ENCODE measurements at regions not wholly inside any gene's neighbourhood (a gene's known extent, or its start where the extent isn't known, plus 50 kb on each side); places are given as distances from the start of the nearest gene placed in this dataset.
"Not testable (repeated sequence)": the region's sequence is repeated elsewhere in the genome, so short reads cannot be mapped to it uniquely, and the experiment has no call there.

DNA sequence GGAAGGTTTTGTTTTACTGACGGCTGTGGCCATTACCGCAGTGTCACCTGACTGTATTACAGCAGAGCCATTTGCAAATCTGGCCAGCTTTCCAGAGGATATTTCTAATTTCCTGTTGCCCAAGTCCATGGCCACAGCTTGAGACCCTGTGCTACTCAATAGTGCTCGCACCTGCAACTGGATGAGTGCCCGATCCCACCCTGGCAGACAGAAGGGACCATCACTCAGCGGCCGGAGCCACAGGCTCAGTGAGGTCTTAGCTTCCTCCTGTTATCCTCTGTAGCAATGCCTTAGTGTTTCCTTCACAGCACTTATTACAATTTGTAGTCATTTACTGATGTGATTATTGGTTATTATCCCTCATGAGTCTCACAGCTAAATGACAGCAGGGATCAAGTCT is 184.8 kb downstream of the LRRN1 start:
- no peaks in the 10 kb centered on the region for H3K9me3 ChIP-seq (ENCODE audit: control insufficient read depth, low read length)
- H3K4me1 ChIP-seq (ENCODE audit: control insufficient read depth, insufficient read depth, low read length, poor library complexity, severe bottlenecking): peaks cover 3% of the 10 kb centered on the region
- no peak overlapping the region for H3K4me3 ChIP-seq (ENCODE audit: extremely low read depth, insufficient read depth, low read length, poor library complexity, severe bottlenecking)
- no peaks in the 10 kb centered on the region for H3K36me3 ChIP-seq (ENCODE audit: control insufficient read depth, insufficient read depth, low read length)
- 94 to 97% methylated on average over 4 of the region's 6 CpGs for WGBS, 2 experiments (ENCODE audit: insufficient coverage in 2 of 2)
- no peak overlapping the region for H3K27ac ChIP-seq (ENCODE audit: low read depth, low read length, severe bottlenecking)

DNA sequence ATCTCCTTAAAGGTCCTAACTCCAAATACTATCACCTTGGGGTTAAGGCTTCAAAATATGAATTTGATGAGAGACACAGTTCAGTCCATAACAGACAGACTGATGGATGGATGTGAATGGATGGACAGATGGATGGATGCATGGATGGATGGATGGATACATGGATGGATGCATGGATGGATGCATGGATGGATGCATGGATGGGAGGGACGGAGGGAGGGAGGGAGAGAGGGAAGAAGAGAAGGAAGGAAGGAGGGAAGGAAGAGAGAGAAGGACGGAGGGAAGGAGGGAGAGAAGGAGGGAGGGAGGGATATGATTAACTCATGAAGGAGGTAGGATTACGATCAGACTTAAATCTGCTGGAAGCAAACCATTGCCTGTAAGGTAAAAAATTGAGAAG is 192.4 kb downstream of the LRRN1 start:
- 86 to 92% methylated on average over 3 of the region's 3 CpGs for WGBS, 2 experiments (ENCODE audit: insufficient coverage in 2 of 2)
- Histone ChIP-seq H3K36me3 (ENCODE audit: control insufficient read depth, insufficient read depth, low read length) (no peaks in the 10 kb centered on the region), H3K4me1 (ENCODE audit: control insufficient read depth, insufficient read depth, low read length, poor library complexity, severe bottlenecking) (no peaks in the 10 kb centered on the region), H3K9me3 (ENCODE audit: control insufficient read depth, low read length) (peaks cover 3% of the 10 kb centered on the region), H3K27ac (ENCODE audit: low read depth, low read length, severe bottlenecking) (no peak overlapping the region), H3K4me3 (ENCODE audit: extremely low read depth, insufficient read depth, low read length, poor library complexity, severe bottlenecking) (no peak overlapping the region)

DNA sequence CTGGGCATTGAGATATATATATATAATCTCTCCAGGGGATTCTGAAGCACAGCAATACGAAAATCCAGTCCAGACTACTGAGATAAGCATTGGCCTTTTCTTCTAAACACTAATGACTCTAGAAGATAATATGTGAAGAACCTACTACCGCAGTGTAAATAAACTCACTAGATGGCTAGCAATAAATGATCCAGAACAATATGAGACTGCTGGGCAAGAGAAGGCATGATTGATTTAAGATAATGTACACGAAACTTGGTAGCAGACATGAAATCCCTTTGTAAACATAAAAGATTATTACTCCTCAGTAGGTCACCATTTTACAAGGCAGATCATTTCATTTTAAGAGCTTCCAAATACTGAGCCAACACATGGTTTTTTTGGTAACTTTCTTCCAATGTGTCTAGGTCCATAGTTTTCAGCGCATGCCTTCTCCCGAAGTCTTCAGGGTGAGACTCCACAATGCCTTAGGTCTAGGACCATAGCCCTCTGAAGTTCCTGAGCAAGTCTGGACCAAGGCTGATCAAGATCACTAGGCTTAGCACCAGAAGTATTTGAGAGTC is 193.2 kb downstream of the LRRN1 start:
- peaks cover 3% of the 10 kb centered on the region for H3K9me3 ChIP-seq (ENCODE audit: control insufficient read depth, low read length)
- 96 to 100% methylated on average over 2 of the region's 5 CpGs for whole genome bisulfite sequencing, 2 experiments (ENCODE audit: insufficient coverage in 2 of 2)

DNA sequence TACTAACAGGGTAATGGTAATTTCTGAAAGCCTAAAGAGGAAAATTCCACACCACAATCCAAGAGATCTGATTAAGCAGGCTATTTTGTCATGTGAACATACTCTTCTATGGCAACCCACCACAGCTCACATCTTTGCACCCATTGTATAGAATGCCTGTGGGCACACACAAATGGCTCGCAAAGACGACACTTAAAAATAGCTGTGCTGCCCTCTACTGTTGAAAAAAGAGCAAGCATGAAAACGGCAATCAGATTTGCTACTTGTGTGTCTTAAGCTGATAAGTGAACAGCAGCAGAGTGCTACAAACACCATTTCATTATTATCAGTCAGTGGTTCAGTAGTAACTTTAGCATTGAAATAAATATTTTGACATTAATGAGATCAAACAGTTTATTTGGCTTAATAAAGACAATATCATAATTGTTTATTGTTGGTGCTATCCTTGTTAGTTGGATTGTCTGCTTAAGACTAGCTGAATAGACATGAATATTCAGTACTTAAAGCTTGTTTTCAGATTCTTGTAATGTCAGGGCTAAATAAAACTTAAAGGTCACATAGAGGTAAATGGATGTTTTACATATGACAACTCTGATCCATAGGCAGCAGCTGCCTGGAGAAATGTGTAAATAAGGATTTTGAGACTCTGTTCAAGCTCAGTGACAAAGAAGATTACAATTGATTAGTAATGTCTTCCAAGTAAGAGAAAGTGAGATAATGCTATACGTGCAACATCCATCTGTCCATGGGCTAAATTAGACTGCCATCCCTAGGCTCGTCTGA is 199.1 kb downstream of the LRRN1 start:
- Histone ChIP-seq H3K27ac (ENCODE audit: low read depth, low read length, severe bottlenecking) (no peak overlapping the region), H3K4me3 (ENCODE audit: extremely low read depth, insufficient read depth, low read length, poor library complexity, severe bottlenecking) (no peak overlapping the region), H3K36me3 (ENCODE audit: control insufficient read depth, insufficient read depth, low read length) (no peaks in the 10 kb centered on the region), H3K4me1 (ENCODE audit: control insufficient read depth, insufficient read depth, low read length, poor library complexity, severe bottlenecking) (no peaks in the 10 kb centered on the region), H3K9me3 (ENCODE audit: control insufficient read depth, low read length) (peaks cover 3% of the 10 kb centered on the region)
- WGBS, 2 experiments (ENCODE audit: insufficient coverage in 2 of 2): 27 to 48% methylated on average over 4 to 5 of the region's 5 CpGs

More for the DNA sequence above, 193.2 kb downstream of the LRRN1 start:
- no peaks in the 10 kb centered on the region for H3K4me1 ChIP-seq (ENCODE audit: control insufficient read depth, insufficient read depth, low read length, poor library complexity, severe bottlenecking)
- no peaks in the 10 kb centered on the region for H3K36me3 ChIP-seq (ENCODE audit: control insufficient read depth, insufficient read depth, low read length)
- no peak overlapping the region for H3K4me3 ChIP-seq (ENCODE audit: extremely low read depth, insufficient read depth, low read length, poor library complexity, severe bottlenecking)
- H3K27ac ChIP-seq (ENCODE audit: low read depth, low read length, severe bottlenecking): no peak overlapping the region

DNA sequence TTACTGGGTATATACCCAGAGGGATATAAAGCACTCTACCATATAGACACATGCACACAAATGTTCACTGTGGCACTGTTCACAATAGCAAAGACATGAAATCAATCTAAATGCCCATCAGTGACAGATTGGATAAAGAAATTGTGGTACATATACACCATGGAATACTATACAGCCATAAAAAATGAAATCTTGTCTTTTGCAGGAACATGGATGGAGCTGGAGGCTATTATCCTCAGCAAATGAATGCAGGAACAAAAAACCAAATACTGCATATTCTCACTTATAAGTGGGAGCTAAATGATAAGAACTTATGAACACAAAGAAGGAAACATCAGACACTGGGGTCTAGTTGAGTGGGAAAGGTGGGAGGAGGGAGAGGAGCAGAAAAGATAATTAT is 200.1 kb downstream of the LRRN1 start:
- not testable (repeated sequence) for H3K36me3 ChIP-seq (ENCODE audit: control insufficient read depth, insufficient read depth, low read length); H3K4me3 ChIP-seq (ENCODE audit: extremely low read depth, insufficient read depth, low read length, poor library complexity, severe bottlenecking); H3K9me3 ChIP-seq (ENCODE audit: control insufficient read depth, low read length); H3K4me1 ChIP-seq (ENCODE audit: control insufficient read depth, insufficient read depth, low read length, poor library complexity, severe bottlenecking); H3K27ac ChIP-seq (ENCODE audit: low read depth, low read length, severe bottlenecking)

DNA sequence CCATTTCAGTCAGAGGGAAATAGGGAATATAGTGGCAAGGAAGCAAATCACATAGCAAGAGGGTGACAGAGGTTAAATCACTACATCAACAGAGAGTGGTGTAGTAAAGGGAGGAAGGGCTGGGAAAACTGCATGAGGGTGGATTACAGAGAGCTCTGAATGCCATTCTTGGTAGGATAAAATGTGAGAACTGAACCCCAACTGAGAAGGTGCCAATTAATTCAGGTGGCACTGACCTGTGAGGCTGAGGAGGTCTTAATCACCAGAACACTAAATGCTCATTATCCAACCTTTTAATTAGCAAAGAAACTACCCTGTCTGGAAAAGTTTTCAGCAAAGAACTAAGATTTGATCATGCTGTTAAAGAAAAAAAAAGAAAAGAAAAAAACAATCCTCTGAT is 202.7 kb downstream of the LRRN1 start:
- Histone ChIP-seq H3K27ac (ENCODE audit: low read depth, low read length, severe bottlenecking) (no peak overlapping the region), H3K4me1 (ENCODE audit: control insufficient read depth, insufficient read depth, low read length, poor library complexity, severe bottlenecking) (no peaks in the 10 kb centered on the region), H3K36me3 (ENCODE audit: control insufficient read depth, insufficient read depth, low read length) (no peaks in the 10 kb centered on the region), H3K9me3 (ENCODE audit: control insufficient read depth, low read length) (no peaks in the 10 kb centered on the region), H3K4me3 (ENCODE audit: extremely low read depth, insufficient read depth, low read length, poor library complexity, severe bottlenecking) (no peak overlapping the region)

GRCh38 chr3:4006288-4006687 is 207.1 kb downstream of the LRRN1 start:
- H3K27ac ChIP-seq (ENCODE audit: low read depth, low read length, severe bottlenecking): no peak overlapping the region
- 81 to 93% methylated on average over 2 of the region's 2 CpGs for WGBS, 2 experiments (ENCODE audit: insufficient coverage in 2 of 2)
- no peaks in the 10 kb centered on the region for H3K36me3 ChIP-seq (ENCODE audit: control insufficient read depth, insufficient read depth, low read length)
- no peaks in the 10 kb centered on the region for H3K4me1 ChIP-seq (ENCODE audit: control insufficient read depth, insufficient read depth, low read length, poor library complexity, severe bottlenecking)
- H3K9me3 ChIP-seq (ENCODE audit: control insufficient read depth, low read length): no peaks in the 10 kb centered on the region
- no peak overlapping the region for H3K4me3 ChIP-seq (ENCODE audit: extremely low read depth, insufficient read depth, low read length, poor library complexity, severe bottlenecking)

GRCh38 chr3:4008205-4008604 is 209.0 kb downstream of the LRRN1 start:
- no peak overlapping the region for H3K27ac ChIP-seq (ENCODE audit: low read depth, low read length, severe bottlenecking)
- H3K4me1 ChIP-seq (ENCODE audit: control insufficient read depth, insufficient read depth, low read length, poor library complexity, severe bottlenecking): no peaks in the 10 kb centered on the region
- WGBS, 2 experiments (ENCODE audit: insufficient coverage in 2 of 2): 93 to 100% methylated on average over 1 to 2 of the region's 2 CpGs
- no peaks in the 10 kb centered on the region for H3K36me3 ChIP-seq (ENCODE audit: control insufficient read depth, insufficient read depth, low read length)
- no peak overlapping the region for H3K4me3 ChIP-seq (ENCODE audit: extremely low read depth, insufficient read depth, low read length, poor library complexity, severe bottlenecking)
- H3K9me3 ChIP-seq (ENCODE audit: control insufficient read depth, low read length): no peaks in the 10 kb centered on the region

GRCh38 chr3:4011166-4011565 is 211.9 kb downstream of the LRRN1 start:
- no peak overlapping the region for H3K4me3 ChIP-seq (ENCODE audit: extremely low read depth, insufficient read depth, low read length, poor library complexity, severe bottlenecking)
- H3K4me1 ChIP-seq (ENCODE audit: control insufficient read depth, insufficient read depth, low read length, poor library complexity, severe bottlenecking): no peaks in the 10 kb centered on the region
- H3K9me3 ChIP-seq (ENCODE audit: control insufficient read depth, low read length): no peaks in the 10 kb centered on the region
- H3K36me3 ChIP-seq (ENCODE audit: control insufficient read depth, insufficient read depth, low read length): no peaks in the 10 kb centered on the region
- WGBS, 2 experiments (ENCODE audit: insufficient coverage in 2 of 2): 100% methylated on average over 1 of the region's 1 CpG; no CpG with 5 or more reads in 1 of the 2 experiments
- H3K27ac ChIP-seq (ENCODE audit: low read depth, low read length, severe bottlenecking): no peak overlapping the region

DNA sequence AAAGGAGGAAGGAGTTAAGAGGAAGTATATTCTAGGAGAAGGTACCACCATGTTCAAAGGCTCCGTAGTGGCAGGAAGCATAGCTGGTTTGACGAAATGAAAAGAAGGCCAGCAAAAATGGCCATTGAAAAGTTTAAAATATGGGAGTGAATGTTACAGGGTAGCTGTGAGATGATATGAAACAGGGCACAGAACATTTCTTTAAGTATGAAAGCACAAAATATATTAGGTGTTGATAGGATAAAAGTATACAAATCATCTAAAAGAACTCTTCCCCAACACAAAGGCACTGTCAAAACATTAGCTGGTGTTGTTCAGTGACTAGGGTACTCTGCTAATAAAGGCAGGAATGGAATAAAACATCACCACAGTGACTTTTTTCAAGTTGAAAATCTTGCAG is 216.2 kb downstream of the LRRN1 start:
- H3K9me3 ChIP-seq (ENCODE audit: control insufficient read depth, low read length): no peaks in the 10 kb centered on the region
- H3K36me3 ChIP-seq (ENCODE audit: control insufficient read depth, insufficient read depth, low read length): no peaks in the 10 kb centered on the region
- H3K4me3 ChIP-seq (ENCODE audit: extremely low read depth, insufficient read depth, low read length, poor library complexity, severe bottlenecking): no peak overlapping the region
- WGBS, 2 experiments (ENCODE audit: insufficient coverage in 2 of 2): 84 to 95% methylated on average over 2 of the region's 2 CpGs
- H3K27ac ChIP-seq (ENCODE audit: low read depth, low read length, severe bottlenecking): no peak overlapping the region
- H3K4me1 ChIP-seq (ENCODE audit: control insufficient read depth, insufficient read depth, low read length, poor library complexity, severe bottlenecking): no peaks in the 10 kb centered on the region

DNA sequence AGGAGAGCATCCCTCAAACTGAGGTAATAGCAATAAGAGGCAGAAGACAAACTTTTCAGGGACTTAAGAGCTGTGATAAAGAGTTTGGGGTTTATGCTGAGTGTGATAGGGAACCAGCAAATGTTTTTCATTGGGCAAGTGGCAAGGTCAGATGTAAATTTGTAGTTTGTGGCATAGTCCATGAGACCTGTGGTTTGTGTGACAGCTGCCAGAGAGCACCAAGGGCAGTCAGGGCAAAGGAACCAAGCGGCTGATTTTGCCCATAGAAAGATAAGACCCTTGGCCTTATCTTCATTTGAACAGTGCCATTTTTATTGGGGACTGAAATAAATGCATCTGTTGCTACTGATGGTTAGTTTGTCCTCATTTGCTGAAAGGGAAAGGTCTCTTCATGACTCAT is 220.3 kb downstream of the LRRN1 start:
- Histone ChIP-seq H3K9me3 (ENCODE audit: control insufficient read depth, low read length) (no peaks in the 10 kb centered on the region), H3K27ac (ENCODE audit: low read depth, low read length, severe bottlenecking) (no peak overlapping the region), H3K4me1 (ENCODE audit: control insufficient read depth, insufficient read depth, low read length, poor library complexity, severe bottlenecking) (no peaks in the 10 kb centered on the region), H3K4me3 (ENCODE audit: extremely low read depth, insufficient read depth, low read length, poor library complexity, severe bottlenecking) (no peak overlapping the region), H3K36me3 (ENCODE audit: control insufficient read depth, insufficient read depth, low read length) (no peaks in the 10 kb centered on the region)
- 100% methylated on average over 1 of the region's 1 CpG; no CpG with 5 or more reads in 1 of the 2 experiments for WGBS, 2 experiments (ENCODE audit: insufficient coverage in 2 of 2)

Measured in mesodermal cell (in vitro differentiated cells).